Karpas-422 (cell line): ENCODE measurements at regions not wholly inside any gene's neighbourhood (a gene's known extent, or its start where the extent isn't known, plus 50 kb on each side); places are given as distances from the start of the nearest gene placed in this dataset.

Source experiments
- DNase-seq: peaks from one replicate; pipeline ENCODE4 v3.0.0-alpha.2; 2015
- H2AFZ ChIP-seq: fragments of 200-600 bp; sonication (generic); 2 replicates; pipeline ENCODE4 v1.6.1; 2014; ENCODE audit warnings: antibody characterized with exemption, low read length, mixed read lengths
- H3K27ac ChIP-seq: fragments of 200-600 bp; sonication (generic); 2 replicates; pipeline ENCODE4 v1.5.1; 2014; ENCODE audit warnings: mild to moderate bottlenecking, low read length, moderate library complexity
- H3K27me3 ChIP-seq: fragments of 200-600 bp; sonication (generic); 2 replicates; pipeline ENCODE4 v1.6.1; 2014; ENCODE audit warnings: low read length, mixed read lengths
- H3K36me3 ChIP-seq: fragments of 200-600 bp; sonication (generic); 2 replicates; pipeline ENCODE4 v1.6.1; 2014; ENCODE audit warnings: low read length, mixed read lengths; ENCODE audit not compliant: insufficient read depth
- H3K4me1 ChIP-seq: fragments of 200-600 bp; sonication (generic); 2 replicates; pipeline ENCODE4 v1.6.1; 2014; ENCODE audit warnings: mild to moderate bottlenecking, low read length, mixed read lengths
- H3K4me2 ChIP-seq: fragments of 200-600 bp; sonication (generic); 2 replicates; pipeline ENCODE4 v1.6.1; 2014; ENCODE audit warnings: low read length, low read depth, mild to moderate bottlenecking; ENCODE audit not compliant: poor library complexity, severe bottlenecking
- H3K4me3 ChIP-seq: fragments of 200-600 bp; sonication (generic); 2 replicates; pipeline ENCODE4 v1.5.1; 2014; ENCODE audit warnings: mild to moderate bottlenecking, antibody characterized with exemption, low read length, mixed read lengths
- H3K79me2 ChIP-seq: fragments of 200-600 bp; sonication (generic); 2 replicates; pipeline ENCODE4 v1.6.1; 2014; ENCODE audit warnings: mild to moderate bottlenecking, low read length, mixed read lengths
- H3K9ac ChIP-seq: fragments of 200-600 bp; sonication (generic); 2 replicates; pipeline ENCODE4 v1.6.0; 2014; ENCODE audit warnings: low read length
- H3K9me2 ChIP-seq: fragments of 200-600 bp; sonication (generic), shearing (Covaris generic); replicated peaks from 2 replicates; pipeline ENCODE4 v1.6.0; 2014; ENCODE audit warnings: mild to moderate bottlenecking, low read length, moderate library complexity; ENCODE audit not compliant: insufficient read depth
- H3K9me3 ChIP-seq: fragments of 300-700, 200-600 bp; sonication (generic); 2 replicates; pipeline ENCODE4 v1.6.1; 2014; ENCODE audit warnings: low read length, mixed read lengths
- H4K20me1 ChIP-seq: fragments of 200-600 bp; sonication (generic); 2 replicates; pipeline ENCODE4 v1.6.1; 2014; ENCODE audit warnings: mild to moderate bottlenecking, antibody characterized with exemption, low read length, low read depth; ENCODE audit not compliant: insufficient read depth

GRCh38 chr14:97564334-97564733 is 767.2 kb downstream of the VRK1 start:
- Histone ChIP-seq H3K27me3 (no peaks in the 10 kb centered on the region), H3K79me2 (no peaks in the 10 kb centered on the region), H3K4me1 (peaks cover 6% of the 10 kb centered on the region), H3K9me3 (0 out of 2 replicates have a peak, but pooled peaks cover 4% of the 10 kb centered on the region), H3K9ac (no peak overlapping the region), H3K36me3 (no peaks in the 10 kb centered on the region), H3K27ac (no peak overlapping the region), H4K20me1 (no peaks in the 10 kb centered on the region), H3K9me2 (no peaks in the 10 kb centered on the region), H3K4me3 (no peak overlapping the region), H2AFZ (no peak overlapping the region), H3K4me2 (no peak overlapping the region)
- no peak for DNase-seq

- 0 out of 2 replicates have a peak, but pooled peaks cover 4% of the 10 kb centered on the region for H3K27me3 ChIP-seq
- peaks cover 3% of the 10 kb centered on the region; the same call in 1 of the 2 replicates for H3K9me2 ChIP-seq
- H3K9ac ChIP-seq = no peak overlapping the region
- no peak overlapping the region for H3K4me2 ChIP-seq
- H3K4me1 ChIP-seq = no peaks in the 10 kb centered on the region
- no peaks in the 10 kb centered on the region for H3K79me2 ChIP-seq
- H3K9me3 ChIP-seq = no peaks in the 10 kb centered on the region
- no peak overlapping the region for H2AFZ ChIP-seq
- no peak for DNase-seq
- H3K36me3 ChIP-seq = no peaks in the 10 kb centered on the region
- no peak overlapping the region for H3K4me3 ChIP-seq
- H3K27ac ChIP-seq = no peak overlapping the region
- no peaks in the 10 kb centered on the region for H4K20me1 ChIP-seq
Observed at GRCh38 chr14:97571201-97571600, 774.0 kb downstream of the VRK1 start.

- Histone ChIP-seq H3K79me2 (no peaks in the 10 kb centered on the region), H3K9me2 (peaks cover 8% of the 10 kb centered on the region; the same call in 1 of the 2 replicates), H3K36me3 (no peaks in the 10 kb centered on the region), H3K9me3 (no peaks in the 10 kb centered on the region), H3K27me3 (0 out of 2 replicates have a peak, but pooled peaks cover 4% of the 10 kb centered on the region), H4K20me1 (no peaks in the 10 kb centered on the region), H3K4me3 (no peak overlapping the region), H3K4me2 (no peak overlapping the region), H2AFZ (no peak overlapping the region), H3K4me1 (no peaks in the 10 kb centered on the region), H3K27ac (no peak overlapping the region), H3K9ac (no peak overlapping the region)
- DNase-seq = no peak
Observed at GRCh38 chr14:97571866-97572555, 774.8 kb downstream of the VRK1 start.

DNA sequence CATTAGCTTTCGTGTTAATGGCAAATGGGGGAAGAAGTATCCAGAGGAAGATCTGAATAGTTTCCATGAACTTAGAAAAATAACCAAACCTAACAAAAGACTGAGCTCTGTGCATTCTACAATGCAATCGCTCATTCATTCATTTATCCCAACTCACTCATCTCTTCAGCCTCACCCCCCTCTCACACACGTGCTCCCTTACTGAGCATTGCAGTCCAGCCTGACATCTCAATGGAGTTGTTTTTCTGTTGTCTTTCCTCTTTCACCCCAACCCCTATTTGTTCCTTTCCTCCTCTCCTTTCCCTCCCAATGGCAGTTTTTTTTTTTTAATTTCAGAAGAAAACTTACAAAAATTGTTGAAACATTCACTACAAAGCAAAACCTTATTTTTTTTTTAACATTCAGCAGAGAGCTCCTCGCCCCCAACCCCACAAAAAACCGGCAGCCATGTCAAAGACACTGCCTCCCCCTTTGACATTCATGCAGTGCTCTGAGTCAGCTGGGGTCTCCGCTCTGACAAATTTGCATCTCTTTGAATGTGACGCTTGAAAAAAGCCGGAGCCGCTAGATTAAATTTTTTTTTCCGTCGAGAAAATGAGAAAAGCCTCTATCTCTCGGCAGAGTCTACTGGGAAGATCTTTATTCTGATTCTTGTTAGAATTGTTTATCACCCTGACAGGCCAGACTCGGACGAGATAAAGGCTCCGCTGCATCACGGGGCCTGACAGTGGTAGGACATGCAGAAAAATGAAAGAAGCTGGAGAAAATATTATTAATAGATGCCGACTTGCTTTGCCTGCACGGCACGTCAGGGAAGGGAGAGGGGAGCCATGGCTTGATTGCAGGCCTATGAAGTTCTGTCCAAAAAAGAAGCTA is 775.6 kb downstream of the VRK1 start:
- Histone ChIP-seq H3K79me2 (no peaks in the 10 kb centered on the region), H3K27ac (no peak overlapping the region), H3K9me2 (peaks cover 12% of the 10 kb centered on the region; the same call in 1 of the 2 replicates), H3K4me1 (no peaks in the 10 kb centered on the region), H3K9me3 (no peaks in the 10 kb centered on the region), H2AFZ (no peak overlapping the region), H3K36me3 (no peaks in the 10 kb centered on the region), H4K20me1 (no peaks in the 10 kb centered on the region), H3K4me2 (no peak overlapping the region), H3K4me3 (no peak overlapping the region), H3K9ac (no peak overlapping the region), H3K27me3 (0 out of 2 replicates have a peak, but pooled peaks cover 4% of the 10 kb centered on the region)
- DNase-seq = no peak

DNA sequence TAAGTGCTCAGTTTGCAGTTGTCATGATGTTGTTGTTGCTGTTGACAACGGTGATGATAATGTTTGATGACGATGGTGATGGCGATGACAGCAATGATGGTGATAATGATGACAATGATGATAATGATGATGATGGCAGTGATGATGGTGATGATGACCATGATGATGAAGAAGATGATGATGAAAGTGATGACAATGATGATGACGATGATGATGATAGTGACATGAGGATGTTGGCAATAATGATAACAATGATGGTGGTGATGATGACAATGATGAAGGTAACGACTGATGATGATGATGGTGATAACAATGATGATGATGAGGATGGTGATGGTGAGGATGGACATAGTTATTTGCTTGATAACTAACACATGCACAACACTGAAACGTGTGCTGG is 778.5 kb downstream of the VRK1 start:
- Histone ChIP-seq H3K4me1 (no peaks in the 10 kb centered on the region), H3K4me2 (no peak overlapping the region), H4K20me1 (no peaks in the 10 kb centered on the region), H3K4me3 (no peak overlapping the region), H3K27me3 (0 out of 2 replicates have a peak, but pooled peaks cover 4% of the 10 kb centered on the region), H3K9ac (no peak overlapping the region), H3K9me2 (peaks cover 12% of the 10 kb centered on the region; the same call in 1 of the 2 replicates), H2AFZ (no peak overlapping the region), H3K27ac (no peak overlapping the region), H3K36me3 (no peaks in the 10 kb centered on the region), H3K79me2 (no peaks in the 10 kb centered on the region), H3K9me3 (no peaks in the 10 kb centered on the region)
- no peak for DNase-seq

DNA sequence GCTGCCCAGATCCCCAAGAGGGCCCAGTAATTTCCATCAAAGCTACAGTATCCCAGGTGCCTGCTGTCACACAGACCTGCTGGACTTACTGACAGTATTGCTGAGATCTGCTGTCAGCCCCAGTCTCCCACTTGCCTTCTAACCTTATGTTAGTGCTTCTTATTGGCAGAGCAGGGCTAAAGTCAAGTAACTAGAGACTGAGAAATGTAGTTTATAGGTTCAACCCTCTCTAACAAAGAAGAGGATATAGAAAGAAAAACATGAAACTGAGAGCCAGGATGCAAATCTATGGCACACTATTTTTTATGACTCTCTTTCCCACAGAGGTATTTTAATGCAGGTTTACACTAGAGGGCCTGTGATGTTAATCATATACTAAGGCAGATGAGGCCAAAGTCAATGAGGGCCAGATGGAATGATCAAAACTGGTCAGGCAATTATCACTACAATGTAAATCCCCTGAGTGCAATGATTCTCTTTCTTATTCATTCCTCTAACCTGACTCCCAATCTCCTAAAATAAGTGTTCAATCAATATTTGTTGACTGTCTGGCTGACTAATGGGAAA is 781.9 kb downstream of the VRK1 start:
- no peaks in the 10 kb centered on the region for H3K79me2 ChIP-seq
- peaks cover 12% of the 10 kb centered on the region; the same call in 1 of the 2 replicates for H3K9me2 ChIP-seq
- no peak overlapping the region for H3K27ac ChIP-seq
- H3K36me3 ChIP-seq = no peaks in the 10 kb centered on the region
- H3K4me1 ChIP-seq = no peaks in the 10 kb centered on the region
- no peak overlapping the region for H3K4me2 ChIP-seq
- no peaks in the 10 kb centered on the region for H4K20me1 ChIP-seq
- no peak for DNase-seq
- H3K9ac ChIP-seq = no peak overlapping the region
- H3K4me3 ChIP-seq = no peak overlapping the region
- no peaks in the 10 kb centered on the region for H3K9me3 ChIP-seq
- H2AFZ ChIP-seq = no peak overlapping the region
- 0 out of 2 replicates have a peak, but pooled peaks cover 4% of the 10 kb centered on the region for H3K27me3 ChIP-seq

DNA sequence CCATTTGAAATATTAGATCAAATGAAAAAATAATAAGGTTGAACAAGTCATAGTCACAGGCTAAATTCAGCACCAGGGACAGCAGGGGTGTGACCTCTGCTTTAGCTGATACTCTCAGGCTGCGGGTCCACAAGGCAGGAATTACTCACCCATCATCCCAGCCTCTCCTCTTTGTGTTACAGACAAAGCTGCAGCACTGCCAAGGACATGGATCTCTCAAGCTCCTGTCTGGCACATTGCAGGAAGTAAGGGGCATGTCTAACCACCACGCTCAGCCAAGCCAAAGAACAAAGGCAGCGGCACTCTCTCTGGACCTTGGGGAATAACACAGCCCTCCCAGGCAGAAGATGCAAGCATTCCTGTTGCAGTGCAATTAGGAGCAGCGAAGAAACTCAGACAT is 783.8 kb downstream of the VRK1 start:
- Histone ChIP-seq H3K36me3 (no peaks in the 10 kb centered on the region), H3K4me2 (no peak overlapping the region), H3K9ac (no peak overlapping the region), H3K4me1 (no peaks in the 10 kb centered on the region), H3K9me3 (no peaks in the 10 kb centered on the region), H2AFZ (no peak overlapping the region), H3K27ac (no peak overlapping the region), H4K20me1 (no peaks in the 10 kb centered on the region), H3K79me2 (no peaks in the 10 kb centered on the region), H3K4me3 (no peak overlapping the region), H3K27me3 (no peaks in the 10 kb centered on the region), H3K9me2 (peaks cover 10% of the 10 kb centered on the region; the same call in 1 of the 2 replicates)
- no peak for DNase-seq

- Histone ChIP-seq H3K27me3 (no peaks in the 10 kb centered on the region), H3K36me3 (no peaks in the 10 kb centered on the region), H3K27ac (no peak overlapping the region), H3K79me2 (no peaks in the 10 kb centered on the region), H3K9ac (no peak overlapping the region), H3K4me2 (no peak overlapping the region), H3K4me3 (no peak overlapping the region), H3K4me1 (no peaks in the 10 kb centered on the region), H4K20me1 (no peaks in the 10 kb centered on the region), H3K9me3 (no peaks in the 10 kb centered on the region), H2AFZ (no peak overlapping the region), H3K9me2 (0 out of 2 replicates have a peak, but pooled peaks cover 3% of the 10 kb centered on the region)
- no peak for DNase-seq
Observed at GRCh38 chr14:97582022-97582421, 784.8 kb downstream of the VRK1 start.
